Activated CD4-positive, alpha-beta T cell treated with anti-CD3 and anti-CD28 coated beads for 24 hours (primary cell): ENCODE measurements at regions not wholly inside any gene's neighbourhood (a gene's known extent, or its start where the extent isn't known, plus 50 kb on each side); places are given as distances from the start of the nearest gene placed in this dataset.
"Not testable (repeated sequence)": the region's sequence is repeated elsewhere in the genome, so short reads cannot be mapped to it uniquely, and the experiment has no call there.

ENCODE experiments used
- DNase-seq, 2 donors: peaks; one replicate each; pipeline ENCODE4 v3.0.0-alpha.2; 2020; ENCODE audit warnings: low read depth in 2 of 2

- no peak for DNase-seq
Observed at GRCh38 chr6:7000825-7001777, 106.7 kb upstream of the RREB1 start.

DNA sequence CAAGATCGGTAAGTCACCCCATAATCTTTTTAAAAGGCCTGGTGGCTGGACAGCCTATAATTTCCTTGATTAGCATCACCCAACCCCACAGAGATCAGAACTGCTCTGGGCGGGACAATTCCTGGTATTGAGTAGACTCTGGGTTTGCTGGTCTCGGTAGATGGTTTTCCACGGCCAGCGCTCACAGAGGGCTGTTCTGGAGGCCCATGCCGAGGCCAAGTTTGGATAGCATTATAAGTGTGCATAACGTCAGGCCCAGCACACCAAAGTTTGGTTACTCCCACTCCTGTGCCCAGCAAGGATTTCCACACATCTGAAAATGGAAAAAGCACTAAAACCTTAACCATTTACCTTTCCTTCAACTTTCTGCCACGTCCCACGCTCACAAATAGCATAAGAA is 104.7 kb upstream of the RREB1 start:
- no peak for DNase-seq

DNA sequence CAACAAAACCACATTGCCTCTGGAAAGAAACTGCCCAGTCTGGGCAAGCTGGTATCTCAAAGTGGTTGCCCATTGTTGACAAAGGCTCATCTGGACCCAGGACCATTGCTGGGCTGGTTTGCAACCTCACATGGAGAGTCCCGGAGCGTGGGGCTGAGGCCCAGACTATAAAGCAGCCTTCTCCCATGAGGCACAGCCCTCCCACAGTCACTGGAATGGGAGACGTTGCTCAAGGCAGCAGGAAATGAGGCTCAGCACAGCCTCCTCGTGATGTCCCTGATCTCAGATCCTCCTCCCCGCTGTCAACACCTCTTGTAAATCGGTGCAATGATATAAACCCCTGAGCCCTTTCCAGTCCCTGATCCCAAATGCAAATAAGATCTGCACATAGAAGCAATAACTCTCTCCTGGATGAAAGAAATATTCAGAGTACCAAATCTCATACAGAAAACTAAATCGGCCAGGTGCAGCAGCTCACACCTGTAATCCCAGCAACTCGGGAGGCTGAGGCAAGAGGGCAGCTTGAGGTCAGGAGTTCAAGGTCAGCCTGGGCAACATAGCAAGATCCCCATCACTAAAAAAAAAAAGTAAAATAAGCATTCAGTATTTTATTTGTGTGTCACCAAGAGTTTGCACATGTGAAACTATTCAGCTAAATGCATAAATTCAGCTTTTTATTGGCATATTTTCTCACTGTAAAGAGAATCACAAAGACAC is 103.0 kb upstream of the RREB1 start:
- no peak for DNase-seq

- DNase-seq, result no peak
Observed at GRCh38 chr6:7006515-7007191, 101.1 kb upstream of the RREB1 start.

DNA sequence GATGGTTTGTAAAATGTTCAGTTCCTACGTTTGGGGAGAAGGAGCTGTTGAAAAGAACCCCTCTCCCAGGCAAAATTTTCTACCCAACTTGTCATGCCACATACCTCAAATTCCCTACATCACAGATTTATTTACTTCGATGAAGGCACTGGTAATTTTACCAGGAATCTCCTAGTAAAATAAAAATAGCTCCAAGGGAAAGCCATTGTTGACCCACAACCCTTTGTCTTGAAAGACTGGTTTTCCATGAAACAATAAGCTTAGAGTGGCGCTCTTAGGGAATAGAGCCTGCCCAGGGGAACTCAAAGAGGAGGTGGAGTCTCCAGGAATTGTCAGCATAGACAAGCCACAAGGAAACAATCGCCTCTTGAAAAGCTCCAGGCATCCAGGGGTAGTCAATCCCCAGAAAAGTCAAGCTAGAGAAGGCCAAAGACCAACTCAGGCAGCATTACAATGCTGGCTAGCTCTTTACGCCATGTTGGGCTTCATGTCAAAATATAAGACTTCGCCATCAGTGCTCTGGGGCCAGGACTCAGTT is 99.2 kb upstream of the RREB1 start:
- no peak for DNase-seq

DNA sequence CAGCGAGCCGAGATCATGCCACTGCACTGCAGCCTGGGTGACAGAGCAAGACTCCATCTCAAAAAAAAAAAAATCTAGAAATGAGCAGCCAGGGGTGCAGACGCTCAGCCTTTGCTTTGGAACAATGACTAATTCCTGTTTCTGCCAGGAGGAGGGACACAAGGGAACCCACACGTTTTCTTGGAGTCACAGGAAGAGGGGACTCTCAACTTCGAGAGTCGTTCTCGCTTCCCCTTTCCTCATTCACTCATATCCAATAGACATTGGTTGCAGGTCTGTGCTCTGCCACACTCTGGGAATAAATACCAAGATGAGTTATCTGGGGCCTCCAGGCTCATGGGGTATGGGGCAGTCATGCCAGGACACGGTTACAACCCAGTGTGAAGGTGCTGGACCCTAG is 91.5 kb upstream of the RREB1 start:
- DNase-seq, result no peak

GRCh38 chr6:7021301-7021700 is 86.5 kb upstream of the RREB1 start:
- DNase-seq, result no peak

DNA sequence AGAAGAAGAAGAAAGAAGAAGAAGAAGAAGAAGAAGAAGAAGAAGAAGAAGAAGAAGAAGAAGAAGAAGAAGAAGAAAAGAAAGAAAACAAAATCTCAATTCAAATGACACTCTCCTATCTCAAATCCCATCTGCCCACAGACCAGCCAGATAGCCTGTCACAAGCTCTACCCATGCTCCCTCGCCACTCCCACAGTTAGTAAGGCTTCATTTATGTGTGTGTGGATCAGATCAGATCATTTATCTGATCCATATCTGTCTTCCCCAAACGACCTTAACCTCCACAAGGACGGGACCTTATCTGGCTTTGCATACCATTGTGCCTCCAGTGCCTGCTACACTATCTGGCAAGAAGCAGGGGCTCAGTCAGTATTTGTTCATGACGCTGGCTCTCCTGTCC is 81.9 kb upstream of the RREB1 start:
- DNase-seq, result no peak

- not testable (repeated sequence) for DNase-seq
Observed at GRCh38 chr6:7028963-7029362, 78.8 kb upstream of the RREB1 start.

DNA sequence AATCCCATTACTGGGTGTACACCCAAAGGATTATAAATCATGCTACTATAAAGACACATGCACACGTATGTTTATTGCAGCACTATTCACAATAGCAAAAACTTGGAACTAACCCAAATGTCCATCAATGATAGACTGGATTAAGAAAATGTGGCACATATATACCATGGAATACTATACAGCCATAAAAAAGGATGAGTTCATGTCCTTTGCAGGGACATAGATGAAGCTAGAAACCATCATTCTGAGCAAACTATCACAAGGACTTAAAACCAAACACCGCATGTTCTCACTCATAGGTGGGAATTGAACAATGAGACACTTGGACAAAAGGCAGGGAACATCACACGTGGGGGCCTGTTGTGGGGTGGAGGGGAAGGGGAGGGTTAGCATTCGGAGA is 76.8 kb upstream of the RREB1 start:
- DNase-seq, result not testable (repeated sequence)

GRCh38 chr6:7033202-7033601 is 74.6 kb upstream of the RREB1 start:
- DNase-seq, result no peak

DNA sequence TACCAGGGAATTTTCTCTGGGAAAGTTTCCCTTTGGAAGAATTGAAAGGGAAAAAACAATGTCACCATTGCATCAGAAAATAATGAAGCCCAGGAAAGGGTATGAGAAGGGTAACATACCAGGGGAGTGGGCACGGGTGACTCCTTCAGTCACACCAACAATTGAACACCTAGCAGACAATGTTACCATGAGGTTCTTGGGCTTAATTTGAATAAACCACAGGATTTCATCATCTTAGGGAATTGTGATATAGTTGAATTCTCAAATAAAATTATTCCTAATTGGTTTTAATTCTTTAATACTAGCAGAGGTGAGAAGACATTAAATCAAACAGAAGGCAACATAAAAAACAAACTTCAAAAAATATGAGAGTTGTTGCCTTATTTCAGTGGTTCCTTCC is 73.7 kb upstream of the RREB1 start:
- DNase-seq, result no peak

DNA sequence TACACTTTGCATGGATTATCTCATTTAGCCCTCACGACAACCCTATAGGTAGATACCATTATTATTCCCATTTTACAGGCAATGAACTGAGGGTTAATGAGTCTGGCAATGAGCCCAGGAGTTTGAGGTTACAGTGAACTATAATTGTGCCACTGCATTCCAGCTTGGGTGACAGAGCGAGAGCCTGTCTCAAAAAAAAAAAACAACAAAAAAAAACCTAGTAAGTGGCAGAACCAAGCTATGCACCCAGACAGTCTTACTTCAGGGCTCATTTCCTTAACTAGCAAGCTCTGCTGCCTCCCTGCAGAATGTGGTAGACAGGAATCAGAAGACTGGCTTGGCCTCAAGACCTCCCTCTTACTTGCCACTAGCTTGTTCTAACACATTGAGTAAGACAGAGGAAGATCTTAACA is 71.9 kb upstream of the RREB1 start:
- no peak for DNase-seq

GRCh38 chr6:7041511-7042026 is 66.2 kb upstream of the RREB1 start:
- DNase-seq, result no peak

DNA sequence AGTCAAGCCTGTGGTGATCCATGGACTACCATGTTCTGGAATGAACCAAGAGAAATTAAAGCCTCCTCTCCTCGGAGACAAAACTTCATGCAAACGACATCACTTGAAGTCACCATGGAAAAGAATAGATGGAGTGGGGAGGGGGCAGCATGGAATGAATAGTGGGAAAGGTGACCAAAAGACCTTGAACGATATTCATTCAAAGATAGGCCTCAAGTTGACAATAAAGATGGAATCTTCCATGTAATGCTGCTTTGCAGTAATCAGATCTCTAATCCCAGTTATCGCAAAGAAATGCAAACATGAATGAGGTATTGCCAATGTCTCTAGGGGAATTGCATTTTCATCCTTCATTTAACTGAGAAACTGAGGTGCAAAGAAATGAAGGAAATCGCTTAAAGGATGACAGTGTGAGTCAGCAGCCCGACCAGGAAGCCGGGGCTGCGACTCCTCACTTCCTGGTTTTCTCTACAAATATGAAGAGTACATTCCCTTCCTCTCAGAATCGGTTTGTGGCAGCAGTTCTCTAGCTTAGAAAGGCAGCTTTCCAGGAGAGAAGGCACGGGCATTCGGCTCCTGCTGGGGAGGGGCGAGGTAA is 65.6 kb upstream of the RREB1 start:
- DNase-seq, result no peak

DNA sequence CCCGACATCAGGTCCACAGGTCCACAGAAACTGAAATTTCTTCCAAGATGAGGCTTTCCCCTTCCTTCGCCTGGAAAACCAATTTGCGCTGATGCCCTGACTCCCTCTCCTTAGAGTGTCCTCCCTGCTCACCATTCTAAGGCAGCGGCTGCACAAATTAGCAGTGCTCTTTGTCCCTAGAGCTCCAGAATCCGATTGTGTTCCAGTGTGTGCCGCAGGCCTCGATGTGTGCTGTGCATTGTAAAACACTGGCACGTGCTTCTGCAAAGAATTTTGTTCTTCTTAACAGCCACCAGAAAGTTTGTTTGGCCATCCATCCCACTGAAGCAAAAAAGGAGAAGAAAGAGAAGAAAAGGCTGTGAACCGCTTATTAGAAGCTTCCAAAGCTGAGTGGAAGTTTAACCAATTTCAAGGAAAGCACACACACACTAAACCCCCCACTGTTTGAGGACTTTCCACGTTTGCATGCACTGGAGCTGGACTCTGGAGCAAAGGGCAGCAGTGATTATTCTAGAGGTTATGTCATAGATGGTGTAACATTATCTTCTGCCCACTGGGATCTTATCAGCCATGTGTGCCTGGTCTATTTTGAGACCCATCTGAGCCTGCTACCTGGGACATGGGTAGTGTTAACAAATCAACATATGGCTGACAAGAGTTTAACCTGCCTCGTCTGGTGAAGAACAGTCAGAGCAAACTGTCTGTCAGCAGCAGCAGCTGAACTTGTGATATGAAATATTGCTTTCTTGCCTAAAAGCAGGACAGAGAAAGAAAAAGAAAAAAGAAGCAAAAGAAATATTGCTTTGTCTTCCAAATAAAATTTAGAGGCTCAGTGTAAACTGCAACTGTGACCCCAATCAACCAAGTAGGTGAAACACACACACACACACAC is 64.9 kb upstream of the RREB1 start:
- DNase-seq, result no peak

DNA sequence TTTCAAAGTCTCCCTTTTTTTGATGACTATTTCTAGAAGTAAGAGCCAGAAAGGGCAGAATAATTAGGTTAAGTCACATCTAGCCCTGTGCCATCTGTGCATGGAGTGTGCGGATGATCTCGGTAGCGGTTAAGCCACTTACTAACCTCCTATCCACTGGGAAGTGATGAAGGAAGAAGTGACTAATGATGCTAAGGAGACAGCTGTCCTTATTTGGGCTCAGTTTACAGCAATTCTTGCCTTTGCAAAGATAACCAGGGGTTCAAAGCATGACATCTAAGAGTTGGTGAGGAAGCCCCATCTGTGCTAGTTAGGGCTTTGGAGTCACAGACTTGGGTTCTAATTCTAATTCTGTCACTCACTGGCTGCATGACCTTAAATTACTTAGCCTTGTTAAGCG is 62.4 kb upstream of the RREB1 start:
- DNase-seq, result no peak

GRCh38 chr6:7045746-7046145 is 62.0 kb upstream of the RREB1 start:
- DNase-seq, result no peak

GRCh38 chr6:7047128-7047527 is 60.6 kb upstream of the RREB1 start:
- no peak for DNase-seq

GRCh38 chr6:7047966-7048365 is 59.8 kb upstream of the RREB1 start:
- DNase-seq, result no peak

GRCh38 chr6:7048894-7049293 is 58.9 kb upstream of the RREB1 start:
- DNase-seq, result no peak
